ENCODE measurements at regions not wholly inside any gene's neighbourhood (a gene's known extent, or its start where the extent isn't known, plus 50 kb on each side); places are given as distances from the start of the nearest gene placed in this dataset.
A peak's percentile ranks its signal among the peaks of the same experiment; 100 is the strongest.

DNA sequence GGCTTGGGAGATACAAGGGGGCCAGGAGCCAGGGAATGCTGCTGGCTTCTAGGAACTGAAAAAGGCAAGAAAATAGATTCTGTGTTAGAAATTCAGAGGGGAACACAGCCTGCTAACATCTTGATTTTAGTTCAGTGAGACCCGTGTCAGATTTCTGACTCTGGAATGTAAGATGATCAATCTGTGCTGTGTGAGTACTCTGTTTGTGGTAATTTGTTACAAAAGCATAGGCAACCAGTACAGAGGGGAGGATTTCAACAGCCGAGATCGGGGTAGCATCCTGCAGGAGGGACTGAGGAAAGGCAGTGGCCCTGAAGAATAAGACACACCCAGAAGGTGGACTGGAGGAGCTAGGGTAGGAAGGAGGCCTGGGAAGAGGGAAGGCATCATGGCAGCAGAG lies 410.0 kb upstream of the CCDC196 start:
- DNase-seq (ENCODE audit: low read depth in 2 of 2), result peak in 1 of 2 donors; percentile 9
- no peak overlapping the region for H3K27ac ChIP-seq (ENCODE audit: insufficient read depth, low read length)
- no peaks in the 10 kb centered on the region for H3K36me3 ChIP-seq (ENCODE audit: control insufficient read depth, insufficient read depth, low read length)
- H3K79me2 ChIP-seq (ENCODE audit: control insufficient read depth, insufficient read depth, low read length), result no peaks in the 10 kb centered on the region
- no peaks in the 10 kb centered on the region for H3K4me1 ChIP-seq (ENCODE audit: control insufficient read depth, extremely low read depth, insufficient read depth, low read length)
- no peak for TF ChIP-seq EZH2 (IDR thresholded peaks at IDR 0.05; ENCODE audit: low read length, missing control alignments)
- TF ChIP-seq, protein P1, sequence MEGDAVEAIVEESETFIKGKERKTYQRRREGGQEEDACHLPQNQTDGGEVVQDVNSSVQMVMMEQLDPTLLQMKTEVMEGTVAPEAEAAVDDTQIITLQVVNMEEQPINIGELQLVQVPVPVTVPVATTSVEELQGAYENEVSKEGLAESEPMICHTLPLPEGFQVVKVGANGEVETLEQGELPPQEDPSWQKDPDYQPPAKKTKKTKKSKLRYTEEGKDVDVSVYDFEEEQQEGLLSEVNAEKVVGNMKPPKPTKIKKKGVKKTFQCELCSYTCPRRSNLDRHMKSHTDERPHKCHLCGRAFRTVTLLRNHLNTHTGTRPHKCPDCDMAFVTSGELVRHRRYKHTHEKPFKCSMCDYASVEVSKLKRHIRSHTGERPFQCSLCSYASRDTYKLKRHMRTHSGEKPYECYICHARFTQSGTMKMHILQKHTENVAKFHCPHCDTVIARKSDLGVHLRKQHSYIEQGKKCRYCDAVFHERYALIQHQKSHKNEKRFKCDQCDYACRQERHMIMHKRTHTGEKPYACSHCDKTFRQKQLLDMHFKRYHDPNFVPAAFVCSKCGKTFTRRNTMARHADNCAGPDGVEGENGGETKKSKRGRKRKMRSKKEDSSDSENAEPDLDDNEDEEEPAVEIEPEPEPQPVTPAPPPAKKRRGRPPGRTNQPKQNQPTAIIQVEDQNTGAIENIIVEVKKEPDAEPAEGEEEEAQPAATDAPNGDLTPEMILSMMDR (conservative IDR thresholded peaks at IDR 0.05 in 1 of 2, IDR thresholded peaks at IDR 0.05 in 1 of 2; ENCODE audit: low read depth in 1 of 2, low read length in 2 of 2), result no peak
- no peak overlapping the region for H3K4me2 ChIP-seq (ENCODE audit: extremely low read depth, insufficient read depth, low read length)
- no peak overlapping the region for H2AFZ ChIP-seq (ENCODE audit: low read length)
- no peak overlapping the region for H3K4me3 ChIP-seq (replicated peaks in 1 of 4; ENCODE audit: control extremely low read depth in 1 of 4, insufficient read depth in 1 of 4, low read depth in 3 of 4, low read length in 4 of 4)
- H3K9ac ChIP-seq (ENCODE audit: insufficient read depth, low read length), result no peak overlapping the region
- no peaks in the 10 kb centered on the region for H3K27me3 ChIP-seq (ENCODE audit: control insufficient read depth, insufficient read depth, low read length)
- H4K20me1 ChIP-seq (ENCODE audit: control insufficient read depth, extremely low read depth, insufficient read depth, low read length), result no peaks in the 10 kb centered on the region
- H3K9me3 ChIP-seq (ENCODE audit: control insufficient read depth, insufficient read depth, low read depth, low read length), result no peaks in the 10 kb centered on the region

DNA sequence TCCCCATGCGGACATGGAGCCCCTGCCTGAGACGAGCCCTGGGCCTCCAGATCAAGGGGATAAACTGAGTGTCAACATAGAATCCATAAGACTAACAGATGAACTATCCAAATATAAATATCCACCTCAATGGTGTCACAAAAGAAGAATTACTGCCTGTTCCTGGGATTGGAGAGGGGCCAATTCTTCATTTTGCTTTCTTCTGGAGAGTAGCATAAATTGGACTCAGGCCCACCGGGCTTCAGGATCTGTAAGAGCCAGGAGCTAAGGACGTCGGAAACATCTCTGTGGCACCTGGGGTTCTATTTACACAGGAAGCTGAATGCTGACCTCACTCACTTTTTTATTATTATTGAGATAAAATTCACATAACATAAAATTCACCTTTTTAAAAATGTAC lies 408.2 kb upstream of the CCDC196 start:
- no peak overlapping the region for H3K9ac ChIP-seq (ENCODE audit: insufficient read depth, low read length)
- H3K4me2 ChIP-seq (ENCODE audit: extremely low read depth, insufficient read depth, low read length), result no peak overlapping the region
- H3K79me2 ChIP-seq (ENCODE audit: control insufficient read depth, insufficient read depth, low read length), result no peaks in the 10 kb centered on the region
- H3K27me3 ChIP-seq (ENCODE audit: control insufficient read depth, insufficient read depth, low read length), result no peaks in the 10 kb centered on the region
- no peaks in the 10 kb centered on the region for H3K4me1 ChIP-seq (ENCODE audit: control insufficient read depth, extremely low read depth, insufficient read depth, low read length)
- TF ChIP-seq EZH2 (IDR thresholded peaks at IDR 0.05; ENCODE audit: low read length, missing control alignments), result no peak
- TF ChIP-seq, protein P1 (conservative IDR thresholded peaks at IDR 0.05 in 1 of 2, IDR thresholded peaks at IDR 0.05 in 1 of 2; ENCODE audit: low read depth in 1 of 2, low read length in 2 of 2), result no peak
- no peak overlapping the region for H3K27ac ChIP-seq (ENCODE audit: insufficient read depth, low read length)
- no peak for DNase-seq (ENCODE audit: low read depth in 2 of 2)
- H3K9me3 ChIP-seq (ENCODE audit: control insufficient read depth, insufficient read depth, low read depth, low read length), result no peaks in the 10 kb centered on the region
- H4K20me1 ChIP-seq (ENCODE audit: control insufficient read depth, extremely low read depth, insufficient read depth, low read length), result no peaks in the 10 kb centered on the region
- no peaks in the 10 kb centered on the region for H3K36me3 ChIP-seq (ENCODE audit: control insufficient read depth, insufficient read depth, low read length)
- no peak overlapping the region for H3K4me3 ChIP-seq (replicated peaks in 1 of 4; ENCODE audit: control extremely low read depth in 1 of 4, insufficient read depth in 1 of 4, low read depth in 3 of 4, low read length in 4 of 4)
- no peak overlapping the region for H2AFZ ChIP-seq (ENCODE audit: low read length)

DNA sequence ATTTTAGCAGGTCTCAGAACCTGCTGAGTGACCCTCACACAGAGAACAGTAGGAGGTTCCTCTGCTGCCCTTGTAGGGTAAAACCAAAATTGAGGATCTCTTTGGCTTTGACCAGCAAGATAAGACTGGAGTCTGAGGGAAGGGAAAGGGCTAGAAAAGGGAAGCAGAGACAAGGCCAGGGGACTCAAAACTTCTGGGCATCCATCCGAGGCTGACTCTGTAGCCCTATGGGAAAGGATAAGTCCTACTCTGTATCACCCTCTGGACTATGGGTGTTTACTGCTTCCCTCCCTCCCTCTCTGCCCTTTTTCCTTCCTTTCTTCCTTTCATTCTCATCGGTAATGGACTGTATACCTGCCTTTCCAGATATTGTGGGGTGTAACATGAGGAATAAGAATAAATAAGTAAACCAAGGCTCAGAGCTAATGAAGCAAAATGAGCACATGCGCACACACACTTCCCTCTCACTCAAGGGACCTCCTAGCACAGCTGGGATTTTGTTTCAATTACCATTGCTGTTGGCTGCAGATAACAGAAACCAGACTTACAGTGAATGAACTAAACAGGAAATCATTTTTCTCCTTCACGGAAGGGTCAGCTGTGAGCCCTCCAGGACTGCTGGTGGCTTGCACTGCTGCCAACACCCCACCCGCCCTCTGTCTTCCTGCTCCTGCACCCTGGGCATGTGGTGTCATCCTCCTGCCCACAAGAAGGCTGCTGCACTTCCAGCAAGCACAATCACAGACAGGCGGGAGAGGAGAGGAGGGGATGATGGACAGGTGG lies 404.4 kb upstream of the CCDC196 start:
- H3K4me3 ChIP-seq (replicated peaks in 1 of 4; ENCODE audit: control extremely low read depth in 1 of 4, insufficient read depth in 1 of 4, low read depth in 3 of 4, low read length in 4 of 4), result no peak overlapping the region
- TF ChIP-seq, protein P1 (conservative IDR thresholded peaks at IDR 0.05 in 1 of 2, IDR thresholded peaks at IDR 0.05 in 1 of 2; ENCODE audit: low read depth in 1 of 2, low read length in 2 of 2), result no peak
- TF ChIP-seq EZH2 (IDR thresholded peaks at IDR 0.05; ENCODE audit: low read length, missing control alignments), result no peak
- H3K79me2 ChIP-seq (ENCODE audit: control insufficient read depth, insufficient read depth, low read length), result no peaks in the 10 kb centered on the region
- H2AFZ ChIP-seq (ENCODE audit: low read length), result no peak overlapping the region
- H3K27ac ChIP-seq (ENCODE audit: insufficient read depth, low read length), result no peak overlapping the region
- H3K4me1 ChIP-seq (ENCODE audit: control insufficient read depth, extremely low read depth, insufficient read depth, low read length), result no peaks in the 10 kb centered on the region
- H3K36me3 ChIP-seq (ENCODE audit: control insufficient read depth, insufficient read depth, low read length), result no peaks in the 10 kb centered on the region
- no peaks in the 10 kb centered on the region for H3K27me3 ChIP-seq (ENCODE audit: control insufficient read depth, insufficient read depth, low read length)
- DNase-seq (ENCODE audit: low read depth in 2 of 2), result peak in 1 of 2 donors; percentile 56
- no peak overlapping the region for H3K9ac ChIP-seq (ENCODE audit: insufficient read depth, low read length)
- no peak overlapping the region for H3K4me2 ChIP-seq (ENCODE audit: extremely low read depth, insufficient read depth, low read length)
- no peaks in the 10 kb centered on the region for H4K20me1 ChIP-seq (ENCODE audit: control insufficient read depth, extremely low read depth, insufficient read depth, low read length)
- H3K9me3 ChIP-seq (ENCODE audit: control insufficient read depth, insufficient read depth, low read depth, low read length), result no peaks in the 10 kb centered on the region

All from fibroblast of lung (primary cell).